HG03135 (cell line): ENCODE measurements at regions not wholly inside any gene's neighbourhood (a gene's known extent, or its start where the extent isn't known, plus 50 kb on each side); places are given as distances from the start of the nearest gene placed in this dataset.
"Not testable (repeated sequence)": the region's sequence is repeated elsewhere in the genome, so short reads cannot be mapped to it uniquely, and the experiment has no call there.

Experiments used
- ATAC-seq: cut with Tn5 transposase; IDR thresholded peaks from one replicate; pipeline ENCODE4 v1.9.1; 2021; ENCODE audit warnings: mild to moderate bottlenecking, moderate library complexity; ENCODE audit not compliant: unreplicated experiment

DNA sequence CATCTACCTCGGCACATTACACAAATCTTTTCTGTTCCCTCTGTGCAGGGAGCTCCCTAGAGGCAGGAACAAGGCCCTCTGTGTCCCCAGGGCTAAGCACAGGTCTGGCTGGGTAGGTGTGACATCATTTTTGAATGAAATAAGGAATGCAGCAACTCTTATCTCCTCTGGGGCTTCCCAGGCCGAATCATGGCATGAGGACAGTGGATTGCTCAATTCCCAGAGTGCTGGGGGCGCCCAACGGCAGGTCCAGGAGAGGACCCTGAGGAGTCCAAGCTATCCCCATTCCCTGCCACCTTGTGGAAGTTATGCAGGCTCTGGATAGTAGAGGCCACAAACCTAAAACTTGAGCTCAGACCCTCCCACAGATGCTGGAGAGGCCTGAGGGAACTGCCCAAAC lies 158.0 kb upstream of the RAB6C start:
- ATAC-seq: no peak

- no peak for ATAC-seq
Observed at GRCh38 chr2:129823044-129823443, 156.4 kb upstream of the RAB6C start.

- no peak for ATAC-seq
Observed at GRCh38 chr2:129827311-129828090, 152.0 kb upstream of the RAB6C start.

DNA sequence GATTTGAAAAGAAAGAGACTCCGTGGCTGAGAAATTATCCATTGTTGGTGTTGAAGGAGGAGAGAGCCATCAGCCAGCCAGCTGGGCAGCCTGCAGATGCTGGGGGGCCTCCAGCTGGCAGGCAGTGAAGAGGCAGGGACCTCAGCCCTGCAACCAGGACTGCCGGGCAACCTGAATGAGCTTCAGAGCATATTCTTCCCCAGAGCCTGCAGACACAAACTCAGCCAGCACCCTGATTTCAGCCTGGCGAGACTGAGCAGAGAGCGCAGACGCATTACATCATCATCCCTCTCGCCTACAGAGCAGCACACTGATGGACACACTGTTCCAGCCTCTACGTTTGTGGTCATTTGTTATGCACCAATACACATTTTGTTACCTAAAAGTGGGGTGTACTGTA lies 150.7 kb upstream of the RAB6C start:
- ATAC-seq: no peak

- no peak for ATAC-seq
Observed at GRCh38 chr2:129829588-129829987, 149.9 kb upstream of the RAB6C start.

DNA sequence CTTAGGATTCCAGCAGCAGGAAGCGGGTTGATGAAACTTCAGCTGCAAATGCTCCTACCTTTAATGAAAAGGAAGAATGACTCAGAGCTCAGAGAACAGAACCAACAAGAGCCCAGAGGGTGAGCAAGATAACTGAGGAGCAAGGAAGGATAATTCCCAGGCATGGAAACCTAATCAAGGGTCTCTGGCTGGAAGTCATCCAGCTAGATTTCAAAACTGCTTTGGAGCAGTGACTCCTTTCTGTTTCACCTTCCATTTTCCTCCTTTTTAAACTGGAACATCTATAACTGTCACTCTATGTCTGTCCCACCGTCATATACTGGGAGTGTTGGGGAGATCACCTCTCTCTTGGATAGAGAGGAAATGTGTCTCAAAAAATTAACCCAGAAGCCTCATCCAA lies 148.4 kb upstream of the RAB6C start:
- ATAC-seq: no peak

GRCh38 chr2:129833465-129833864 lies 146.0 kb upstream of the RAB6C start:
- not testable (repeated sequence) for ATAC-seq

GRCh38 chr2:129847043-129847442 lies 132.4 kb upstream of the RAB6C start:
- no peak for ATAC-seq

- ATAC-seq: peak; percentile 76
Observed at GRCh38 chr2:129849559-129850160, 129.8 kb upstream of the RAB6C start.

DNA sequence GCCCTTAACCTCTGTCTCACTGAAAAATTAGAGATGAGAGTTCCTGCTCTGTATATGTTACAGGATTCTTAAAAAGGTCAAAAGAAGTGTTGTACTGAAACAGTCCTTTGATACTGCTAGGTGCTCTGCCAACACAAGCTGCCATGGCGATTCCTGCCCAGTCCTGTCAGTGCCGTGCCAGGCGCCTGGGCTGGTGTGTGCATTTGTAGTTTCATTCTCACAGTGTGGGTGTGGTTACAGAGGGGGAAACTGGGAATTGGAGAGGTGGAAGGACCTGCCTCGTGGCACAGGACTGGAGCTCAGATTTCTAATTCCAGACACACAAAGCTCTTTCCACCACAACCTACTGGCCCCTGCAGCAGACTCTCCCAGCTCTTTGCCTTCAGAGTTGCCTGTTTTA lies 122.3 kb upstream of the RAB6C start:
- ATAC-seq: no peak

DNA sequence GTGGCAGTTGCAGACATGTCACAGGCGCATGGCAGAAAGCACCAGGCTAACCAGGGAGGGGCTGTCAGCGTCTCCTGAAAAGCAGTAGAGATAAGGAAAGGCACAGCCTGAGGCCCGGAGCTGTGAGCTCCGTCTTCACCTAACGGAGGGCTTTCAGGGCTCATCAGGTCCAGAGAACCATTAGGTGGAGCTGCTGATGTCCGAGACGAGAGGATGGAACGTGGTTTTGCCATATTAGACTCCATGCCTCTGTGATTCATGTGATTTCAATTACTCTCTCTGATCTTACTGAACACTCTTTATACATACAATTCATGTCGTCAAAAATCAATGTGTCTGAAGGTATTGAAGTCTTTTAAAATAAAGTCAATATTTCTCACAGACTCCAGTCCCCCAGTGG lies 120.3 kb upstream of the RAB6C start:
- no peak for ATAC-seq

- ATAC-seq: no peak
Observed at GRCh38 chr2:129860088-129860487, 119.4 kb upstream of the RAB6C start.

DNA sequence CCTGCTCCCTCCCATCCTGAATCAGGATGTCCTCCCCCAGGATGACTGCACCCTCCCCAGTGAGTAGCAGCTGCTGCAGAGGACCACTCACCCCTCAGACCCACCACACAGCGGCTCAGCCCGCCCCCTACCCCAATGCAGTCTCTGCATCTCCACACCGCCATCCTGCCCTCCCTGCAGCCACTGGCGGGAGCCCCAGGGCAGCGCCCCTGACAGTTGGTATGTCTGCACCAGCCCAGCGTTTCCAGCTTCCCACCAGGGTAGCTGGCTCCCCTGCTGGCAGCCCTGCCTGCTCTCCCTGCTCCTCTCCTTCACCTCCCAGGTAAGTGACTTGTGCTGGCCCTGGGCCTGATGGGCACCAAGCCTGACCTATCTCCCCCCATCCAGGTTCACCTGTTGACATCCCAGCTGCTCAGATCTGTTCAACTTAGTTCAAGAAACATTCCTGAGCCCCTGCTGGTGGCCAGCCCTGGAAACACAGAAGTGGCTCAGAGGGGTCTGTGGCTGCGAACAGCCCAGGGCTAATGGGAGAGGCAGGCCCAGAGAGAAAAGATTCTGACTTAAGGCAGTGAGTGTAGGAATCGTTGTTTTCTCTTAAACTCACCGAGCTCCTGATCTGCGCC lies 117.7 kb upstream of the RAB6C start:
- no peak for ATAC-seq

GRCh38 chr2:129862668-129863067 lies 116.8 kb upstream of the RAB6C start:
- ATAC-seq: no peak

GRCh38 chr2:129863350-129863749 lies 116.1 kb upstream of the RAB6C start:
- no peak for ATAC-seq

DNA sequence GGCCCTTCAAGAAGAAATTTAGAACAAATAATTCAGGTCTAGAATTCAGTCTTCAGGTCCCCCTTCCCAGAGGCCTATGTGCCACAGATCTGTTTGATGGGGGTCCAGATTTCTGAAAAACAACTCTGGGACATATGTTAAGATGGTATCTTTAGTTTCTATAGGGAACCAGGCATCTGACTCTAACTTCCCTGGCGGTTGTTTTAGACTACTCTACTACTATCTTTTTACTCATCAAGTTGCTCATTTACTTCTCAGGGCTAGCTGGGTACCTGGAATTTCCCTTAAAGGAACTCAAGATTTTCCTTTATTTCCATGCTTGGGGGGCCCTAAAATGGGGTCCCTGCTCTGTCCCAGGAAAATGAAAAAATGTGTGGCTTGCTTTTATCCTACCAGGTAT lies 114.7 kb upstream of the RAB6C start:
- no peak for ATAC-seq

- ATAC-seq: no peak
Observed at GRCh38 chr2:129865976-129866375, 113.5 kb upstream of the RAB6C start.

- ATAC-seq: no peak
Observed at GRCh38 chr2:129866391-129866790, 113.1 kb upstream of the RAB6C start.

DNA sequence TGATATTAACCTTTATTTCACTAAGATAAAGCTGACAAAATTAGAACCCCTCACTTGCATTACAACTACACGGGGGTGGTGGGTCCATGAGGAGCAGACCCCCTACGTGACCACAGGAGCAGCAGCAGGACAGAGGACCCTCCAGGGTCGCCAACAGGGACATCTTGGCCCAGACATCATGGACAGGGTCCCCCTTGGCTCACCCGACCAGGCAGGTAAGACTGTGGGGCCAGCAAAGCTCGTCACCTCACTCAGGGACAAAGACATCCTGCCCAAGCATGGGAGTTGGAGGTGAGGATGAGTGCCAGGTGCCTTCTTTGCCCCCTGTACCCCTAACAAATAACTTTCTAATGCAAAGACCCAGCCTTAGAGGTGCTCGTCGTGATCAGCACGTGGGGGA lies 111.3 kb upstream of the RAB6C start:
- ATAC-seq: no peak

GRCh38 chr2:129870685-129871241 lies 108.7 kb upstream of the RAB6C start:
- no peak for ATAC-seq

DNA sequence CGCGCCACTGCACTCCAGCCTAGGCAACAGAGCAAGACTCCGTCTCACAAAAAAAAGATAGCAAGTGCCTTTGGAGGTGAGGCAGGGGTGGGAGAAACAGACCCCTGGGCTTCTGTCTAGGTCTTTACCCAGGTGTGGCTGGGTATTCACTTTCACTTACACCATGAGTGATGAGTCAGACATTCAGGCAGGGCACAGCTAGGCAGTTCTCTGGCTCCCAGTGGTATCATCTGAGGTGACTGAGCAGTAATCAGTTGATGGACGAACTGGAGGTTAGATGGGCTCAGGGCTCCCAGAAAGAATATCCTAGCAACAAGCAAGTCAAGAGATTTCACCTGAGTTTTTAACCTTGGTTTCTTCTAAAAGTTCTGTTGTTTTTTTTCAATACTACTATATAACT lies 107.0 kb upstream of the RAB6C start:
- ATAC-seq: no peak

DNA sequence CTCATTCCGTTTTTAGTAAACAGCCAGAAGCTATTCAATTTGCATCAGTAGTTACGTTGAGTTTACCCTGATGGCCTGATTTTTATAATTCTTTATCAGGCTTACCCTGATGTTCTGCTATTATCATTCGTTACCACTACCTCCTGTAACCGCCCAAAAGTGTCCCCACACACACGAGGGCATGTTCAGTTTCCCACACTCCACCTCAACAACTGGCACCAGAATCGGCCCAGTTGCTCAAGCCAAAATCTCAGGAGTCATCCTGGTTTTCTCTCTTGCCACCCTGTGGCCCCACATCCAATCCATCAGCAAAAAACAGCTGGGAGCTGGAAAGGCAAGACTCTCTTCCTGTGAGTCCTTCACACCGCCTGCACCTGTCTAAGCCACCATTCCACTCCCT lies 102.9 kb upstream of the RAB6C start:
- no peak for ATAC-seq
